SH-SY5Y (cell line): ENCODE measurements at regions not wholly inside any gene's neighbourhood (a gene's known extent, or its start where the extent isn't known, plus 50 kb on each side); places are given as distances from the start of the nearest gene placed in this dataset.

Source experiments
- GATA2 ChIP-seq: IDR thresholded peaks from 2 replicates; pipeline ENCODE4 v1.6.1; 2011; ENCODE audit warnings: mild to moderate bottlenecking, low read depth, low read length
- GATA3 ChIP-seq: IDR thresholded peaks from 2 replicates; pipeline ENCODE4 v1.6.1; 2011; ENCODE audit warnings: low read depth, mild to moderate bottlenecking, low read length, moderate library complexity

DNA sequence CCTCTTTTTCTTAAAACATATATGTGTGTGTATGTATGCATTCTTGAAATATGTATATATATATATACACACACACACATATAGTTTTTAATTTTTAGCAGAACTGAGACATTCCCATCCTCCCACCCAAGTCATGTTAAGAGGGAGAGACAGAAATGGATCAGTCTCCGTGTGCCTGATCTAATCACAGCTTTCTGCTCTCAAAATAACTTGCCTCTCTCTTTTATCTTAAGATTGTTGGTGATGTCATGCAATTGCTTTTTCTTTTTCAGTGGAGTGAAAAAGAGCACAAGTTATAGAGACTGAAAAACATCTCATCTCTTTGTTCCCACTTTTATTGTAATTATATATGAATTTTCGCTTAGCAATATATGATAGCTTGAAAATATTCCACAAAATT lies 279.9 kb upstream of the DOK6 start:
- TF ChIP-seq GATA3 (no peak), GATA2 (no peak)
